SJSA1 (cell line): ENCODE measurements at regions not wholly inside any gene's neighbourhood (a gene's known extent, or its start where the extent isn't known, plus 50 kb on each side); places are given as distances from the start of the nearest gene placed in this dataset.
A peak's percentile ranks its signal among the peaks of the same experiment; 100 is the strongest.
"Not testable (repeated sequence)": the region's sequence is repeated elsewhere in the genome, so short reads cannot be mapped to it uniquely, and the experiment has no call there.

Source experiments
- DNase-seq, 2 experiments: peaks; one replicate each; pipeline ENCODE4 v3.0.0-alpha.2; 2015 to 2020; ENCODE audit warnings: low spot score in 2 of 2, low read depth in 1 of 2
- H3K27ac ChIP-seq: fragments of 250-450 bp; sonication (Bioruptor Pico); 2 replicates; pipeline ENCODE4 v1.5.1; 2020; ENCODE audit warnings: mild to moderate bottlenecking, moderate library complexity
- H3K27me3 ChIP-seq: fragments of 250-450 bp; sonication (Bioruptor Pico); replicated peaks from 2 replicates; pipeline ENCODE4 v1.5.1; 2020; ENCODE audit warnings: mild to moderate bottlenecking, moderate library complexity
- H3K36me3 ChIP-seq: fragments of 250-450 bp; sonication (Bioruptor Pico); 2 replicates; pipeline ENCODE4 v1.5.1; 2020; ENCODE audit warnings: mild to moderate bottlenecking
- H3K4me1 ChIP-seq: fragments of 250-450 bp; sonication (Bioruptor Pico); replicated peaks from 2 replicates; pipeline ENCODE4 v1.6.1; 2021; ENCODE audit warnings: mild to moderate bottlenecking
- H3K4me3 ChIP-seq: fragments of 250-450 bp; sonication (Bioruptor Pico); 2 replicates; pipeline ENCODE4 v1.5.1; 2020; ENCODE audit warnings: mild to moderate bottlenecking
- H3K9me3 ChIP-seq: fragments of 250-450 bp; sonication (Bioruptor Pico); replicated peaks from 2 replicates; pipeline ENCODE4 v1.5.1; 2020; ENCODE audit warnings: mild to moderate bottlenecking

DNA sequence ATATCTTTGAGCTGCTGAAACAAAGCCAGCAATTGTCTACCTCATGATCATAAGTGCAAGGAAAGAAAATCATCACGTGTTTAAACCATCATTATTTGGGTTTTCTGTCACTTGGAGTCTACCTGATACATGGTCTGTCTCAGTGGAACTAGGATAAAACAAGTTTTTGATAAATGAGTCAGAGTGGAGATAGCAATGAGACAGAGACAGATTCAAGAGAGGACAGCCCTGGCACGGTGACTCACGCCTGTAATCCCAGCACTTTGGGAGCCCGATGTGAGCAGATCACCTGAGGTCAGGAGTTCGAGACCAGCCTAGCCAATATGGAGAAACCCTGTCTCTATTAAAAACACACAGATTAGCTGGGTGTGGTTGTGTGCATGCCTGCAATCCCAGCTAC lies 93.8 kb downstream of the PMAIP1 start:
- H3K4me3 ChIP-seq: no peak overlapping the region
- no peak overlapping the region for H3K27ac ChIP-seq
- H3K9me3 ChIP-seq: no peaks in the 10 kb centered on the region
- H3K27me3 ChIP-seq: no peaks in the 10 kb centered on the region
- DNase-seq: no peak
- H3K36me3 ChIP-seq: no peaks in the 10 kb centered on the region
- H3K4me1 ChIP-seq: no peaks in the 10 kb centered on the region

GRCh38 chr18:59990121-59990823 lies 90.5 kb downstream of the PMAIP1 start:
- no peaks in the 10 kb centered on the region for H3K4me1 ChIP-seq
- no peak overlapping the region for H3K4me3 ChIP-seq
- no peaks in the 10 kb centered on the region for H3K36me3 ChIP-seq
- no peaks in the 10 kb centered on the region for H3K27me3 ChIP-seq
- H3K9me3 ChIP-seq: no peaks in the 10 kb centered on the region
- no peak overlapping the region for H3K27ac ChIP-seq
- DNase-seq: no peak

DNA sequence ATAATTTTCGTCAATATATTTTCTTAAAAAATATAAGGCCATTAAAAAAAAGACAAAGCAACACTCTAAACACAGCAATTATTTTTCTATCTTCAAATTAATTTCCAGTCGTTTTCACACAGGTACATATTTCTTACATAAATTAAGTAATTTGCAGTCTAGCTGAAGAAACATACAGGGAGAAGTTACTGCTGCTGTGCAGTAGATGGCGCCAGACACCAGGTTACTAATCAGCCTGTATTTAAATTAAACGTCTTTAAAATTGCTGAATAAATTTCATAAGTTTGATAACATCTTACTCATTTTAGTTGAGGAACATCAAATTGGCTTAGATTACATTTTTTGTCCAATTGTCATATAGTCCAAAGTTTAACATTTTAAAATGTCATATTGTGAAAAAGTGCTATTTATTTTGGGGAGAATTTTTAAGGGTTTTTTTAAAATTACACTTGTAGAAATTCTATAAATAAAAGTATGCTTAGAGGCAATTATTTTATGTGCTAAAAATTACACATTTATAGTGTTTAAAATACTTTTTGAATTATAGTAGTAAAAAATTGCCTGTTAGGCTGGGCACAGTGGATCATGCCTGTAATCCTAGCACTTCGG lies 88.4 kb downstream of the PMAIP1 start:
- no peak overlapping the region for H3K27ac ChIP-seq
- H3K4me1 ChIP-seq: no peaks in the 10 kb centered on the region
- H3K9me3 ChIP-seq: no peaks in the 10 kb centered on the region
- no peak overlapping the region for H3K4me3 ChIP-seq
- no peaks in the 10 kb centered on the region for H3K27me3 ChIP-seq
- H3K36me3 ChIP-seq: no peaks in the 10 kb centered on the region
- DNase-seq: peak in 1 of 2 experiments; percentile 27

DNA sequence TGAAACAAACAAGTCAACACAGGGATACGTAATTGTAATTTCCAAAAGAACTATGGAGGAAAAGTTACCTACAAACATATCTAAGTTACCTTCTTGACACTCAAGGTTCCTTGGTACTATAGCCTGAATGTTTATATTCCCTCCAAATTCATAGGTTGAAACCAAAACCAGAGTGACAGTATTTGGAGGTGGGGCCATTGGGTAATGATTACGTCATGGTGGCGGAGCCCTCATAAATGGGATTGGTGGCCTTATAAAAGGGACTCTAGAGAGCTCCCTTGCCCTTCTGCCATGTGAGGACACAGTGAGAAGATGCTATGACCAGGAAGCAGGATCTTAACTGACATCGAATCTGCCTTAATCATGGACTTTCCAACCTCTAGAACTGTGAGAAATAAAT lies 87.3 kb downstream of the PMAIP1 start:
- no peaks in the 10 kb centered on the region for H3K4me1 ChIP-seq
- no peak overlapping the region for H3K4me3 ChIP-seq
- no peaks in the 10 kb centered on the region for H3K27me3 ChIP-seq
- H3K27ac ChIP-seq: no peak overlapping the region
- no peaks in the 10 kb centered on the region for H3K9me3 ChIP-seq
- DNase-seq: no peak
- H3K36me3 ChIP-seq: no peaks in the 10 kb centered on the region

DNA sequence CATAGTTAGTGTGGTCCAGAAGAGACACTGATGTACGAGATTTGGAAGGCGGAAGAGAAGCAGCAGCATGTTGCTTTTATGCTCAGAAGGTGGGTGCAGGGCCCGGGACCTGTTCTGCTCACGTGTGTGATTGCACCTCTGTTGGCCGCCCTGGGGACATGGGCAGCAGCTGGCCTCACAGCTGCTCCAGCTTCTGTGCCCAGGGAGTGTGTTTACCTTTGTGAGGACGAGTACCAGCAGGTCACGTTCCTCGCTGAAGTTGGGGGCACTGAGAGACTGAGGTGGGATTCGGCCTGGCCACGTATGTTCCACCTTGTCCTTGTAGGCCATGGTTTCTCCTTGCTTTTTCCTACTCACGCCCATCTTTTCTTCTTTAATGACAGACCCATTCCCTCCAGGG lies 86.3 kb downstream of the PMAIP1 start:
- H3K27ac ChIP-seq: no peak overlapping the region
- H3K9me3 ChIP-seq: no peaks in the 10 kb centered on the region
- no peak for DNase-seq
- H3K4me3 ChIP-seq: no peak overlapping the region
- no peaks in the 10 kb centered on the region for H3K4me1 ChIP-seq
- no peaks in the 10 kb centered on the region for H3K27me3 ChIP-seq
- H3K36me3 ChIP-seq: no peaks in the 10 kb centered on the region

- no peak overlapping the region for H3K4me3 ChIP-seq
- no peak for DNase-seq
- H3K9me3 ChIP-seq: no peaks in the 10 kb centered on the region
- H3K36me3 ChIP-seq: no peaks in the 10 kb centered on the region
- no peaks in the 10 kb centered on the region for H3K27me3 ChIP-seq
- H3K27ac ChIP-seq: no peak overlapping the region
- no peaks in the 10 kb centered on the region for H3K4me1 ChIP-seq
Observed at GRCh38 chr18:59985289-59985688, 85.5 kb downstream of the PMAIP1 start.

GRCh38 chr18:59983506-59983905 lies 83.7 kb downstream of the PMAIP1 start:
- no peak overlapping the region for H3K27ac ChIP-seq
- H3K36me3 ChIP-seq: no peaks in the 10 kb centered on the region
- no peak for DNase-seq
- no peaks in the 10 kb centered on the region for H3K27me3 ChIP-seq
- H3K4me1 ChIP-seq: no peaks in the 10 kb centered on the region
- no peak overlapping the region for H3K4me3 ChIP-seq
- no peaks in the 10 kb centered on the region for H3K9me3 ChIP-seq

GRCh38 chr18:59980188-59980637 lies 80.4 kb downstream of the PMAIP1 start:
- H3K4me1 ChIP-seq: no peaks in the 10 kb centered on the region
- no peaks in the 10 kb centered on the region for H3K36me3 ChIP-seq
- DNase-seq: no peak
- no peak overlapping the region for H3K4me3 ChIP-seq
- no peaks in the 10 kb centered on the region for H3K9me3 ChIP-seq
- H3K27ac ChIP-seq: no peak overlapping the region
- no peaks in the 10 kb centered on the region for H3K27me3 ChIP-seq

GRCh38 chr18:59971871-59972428 lies 72.2 kb downstream of the PMAIP1 start:
- Histone ChIP-seq H3K4me1 (no peaks in the 10 kb centered on the region), H3K36me3 (no peaks in the 10 kb centered on the region), H3K27me3 (no peaks in the 10 kb centered on the region), H3K27ac (no peak overlapping the region), H3K9me3 (no peaks in the 10 kb centered on the region), H3K4me3 (no peak overlapping the region)
- DNase-seq: no peak

DNA sequence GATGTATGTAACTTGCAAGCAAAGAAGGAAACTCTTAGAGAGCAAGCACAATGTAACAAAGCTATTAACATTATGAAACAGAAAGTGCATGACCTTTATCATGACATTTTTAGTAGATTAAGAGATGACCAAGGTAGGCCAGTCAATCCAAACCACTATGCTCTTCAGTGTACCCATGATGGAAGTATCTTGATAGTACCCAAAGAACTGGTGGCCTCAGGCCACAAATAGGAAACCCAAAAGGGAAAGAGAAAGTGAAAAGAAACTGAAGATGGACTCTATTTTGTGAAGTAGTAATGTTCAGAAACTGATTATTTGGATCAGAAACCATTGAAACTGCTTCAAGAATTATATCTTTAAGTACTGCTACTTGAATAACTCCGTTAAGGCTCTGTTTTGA lies 71.3 kb downstream of the PMAIP1 start:
- H3K4me3 ChIP-seq, DNase-seq, H3K9me3 ChIP-seq, H3K4me1 ChIP-seq, H3K27ac ChIP-seq, H3K27me3 ChIP-seq, H3K36me3 ChIP-seq: not testable (repeated sequence)

GRCh38 chr18:59969477-59970028 lies 69.8 kb downstream of the PMAIP1 start:
- not testable (repeated sequence) for H3K27me3 ChIP-seq, H3K9me3 ChIP-seq, H3K4me3 ChIP-seq

DNA sequence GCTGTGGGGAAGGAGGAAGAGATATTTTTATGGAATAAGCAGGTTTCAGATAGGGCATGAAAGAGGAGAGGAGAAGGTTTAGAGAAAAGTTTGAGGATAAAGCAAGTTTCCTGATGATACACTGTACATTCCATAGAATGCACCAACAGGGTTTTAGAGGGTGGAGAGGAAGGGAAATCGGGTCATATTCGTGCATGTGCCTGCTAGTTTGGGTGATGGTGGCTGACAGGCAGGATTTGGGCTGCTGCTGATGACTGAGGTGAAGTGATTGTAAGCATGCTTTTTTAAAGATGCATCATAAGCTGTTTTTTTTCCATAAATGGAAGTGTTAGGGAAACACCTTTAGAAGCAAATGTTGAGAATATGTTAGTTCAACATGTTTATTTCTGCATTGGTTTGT lies 68.8 kb downstream of the PMAIP1 start:
- no peaks in the 10 kb centered on the region for H3K9me3 ChIP-seq
- H3K4me3 ChIP-seq: no peak overlapping the region
- no peak overlapping the region for H3K27ac ChIP-seq
- DNase-seq: no peak
- H3K36me3 ChIP-seq: no peaks in the 10 kb centered on the region
- no peaks in the 10 kb centered on the region for H3K4me1 ChIP-seq
- no peaks in the 10 kb centered on the region for H3K27me3 ChIP-seq

More at GRCh38 chr18:59969477-59970028, 69.8 kb downstream of the PMAIP1 start:
- not testable (repeated sequence) for H3K4me1 ChIP-seq, H3K27ac ChIP-seq, H3K36me3 ChIP-seq, DNase-seq

DNA sequence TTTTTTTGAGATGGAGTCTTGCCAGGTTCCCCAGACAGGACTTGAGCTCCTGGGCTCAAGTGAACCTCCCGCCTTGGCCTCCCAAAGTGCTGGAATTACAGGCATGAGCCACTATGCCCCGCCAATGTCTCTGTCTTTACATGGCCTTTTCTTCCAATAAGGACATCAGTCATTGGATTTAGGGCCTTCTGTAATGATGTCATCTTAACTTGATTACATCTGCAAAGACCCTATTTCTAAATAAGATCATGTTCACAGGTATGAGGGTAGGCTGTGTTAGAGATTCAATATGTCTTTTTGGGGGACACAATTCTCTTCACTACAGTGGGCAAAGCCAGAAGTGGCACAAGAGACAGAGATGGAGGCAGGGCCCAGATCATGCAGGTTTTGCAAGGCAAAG lies 68.1 kb downstream of the PMAIP1 start:
- DNase-seq: no peak
- Histone ChIP-seq H3K4me1 (no peaks in the 10 kb centered on the region), H3K36me3 (no peaks in the 10 kb centered on the region), H3K27ac (no peak overlapping the region), H3K9me3 (no peaks in the 10 kb centered on the region), H3K27me3 (no peaks in the 10 kb centered on the region), H3K4me3 (no peak overlapping the region)

DNA sequence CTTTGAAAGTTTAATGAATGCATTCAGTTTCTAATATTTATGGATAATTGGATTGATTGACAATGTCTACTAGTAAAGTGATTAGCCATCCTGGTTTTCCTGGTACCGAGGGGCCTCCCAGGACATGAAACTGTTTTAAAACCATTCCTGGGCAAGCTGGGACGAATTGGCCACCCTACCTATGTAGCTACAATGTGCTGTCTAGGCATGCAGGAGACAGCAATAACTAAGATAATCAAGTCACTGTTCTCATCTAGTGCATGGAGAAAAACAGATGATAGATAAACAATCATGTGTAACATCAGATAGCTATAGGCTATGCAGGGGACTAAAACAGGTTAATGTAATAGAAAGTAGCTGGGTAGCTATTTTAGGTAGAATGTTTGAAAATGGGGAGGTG lies 67.1 kb downstream of the PMAIP1 start:
- Histone ChIP-seq H3K9me3 (no peaks in the 10 kb centered on the region), H3K4me1 (no peaks in the 10 kb centered on the region)

More for the DNA sequence above, 67.1 kb downstream of the PMAIP1 start:
- Histone ChIP-seq H3K36me3 (no peaks in the 10 kb centered on the region), H3K4me3 (no peak overlapping the region), H3K27me3 (no peaks in the 10 kb centered on the region), H3K27ac (no peak overlapping the region)
- no peak for DNase-seq
